ENCODE measurements at regions not wholly inside any gene's neighbourhood (a gene's known extent, or its start where the extent isn't known, plus 50 kb on each side); places are given as distances from the start of the nearest gene placed in this dataset.
A peak's percentile ranks its signal among the peaks of the same experiment; 100 is the strongest.

DNA sequence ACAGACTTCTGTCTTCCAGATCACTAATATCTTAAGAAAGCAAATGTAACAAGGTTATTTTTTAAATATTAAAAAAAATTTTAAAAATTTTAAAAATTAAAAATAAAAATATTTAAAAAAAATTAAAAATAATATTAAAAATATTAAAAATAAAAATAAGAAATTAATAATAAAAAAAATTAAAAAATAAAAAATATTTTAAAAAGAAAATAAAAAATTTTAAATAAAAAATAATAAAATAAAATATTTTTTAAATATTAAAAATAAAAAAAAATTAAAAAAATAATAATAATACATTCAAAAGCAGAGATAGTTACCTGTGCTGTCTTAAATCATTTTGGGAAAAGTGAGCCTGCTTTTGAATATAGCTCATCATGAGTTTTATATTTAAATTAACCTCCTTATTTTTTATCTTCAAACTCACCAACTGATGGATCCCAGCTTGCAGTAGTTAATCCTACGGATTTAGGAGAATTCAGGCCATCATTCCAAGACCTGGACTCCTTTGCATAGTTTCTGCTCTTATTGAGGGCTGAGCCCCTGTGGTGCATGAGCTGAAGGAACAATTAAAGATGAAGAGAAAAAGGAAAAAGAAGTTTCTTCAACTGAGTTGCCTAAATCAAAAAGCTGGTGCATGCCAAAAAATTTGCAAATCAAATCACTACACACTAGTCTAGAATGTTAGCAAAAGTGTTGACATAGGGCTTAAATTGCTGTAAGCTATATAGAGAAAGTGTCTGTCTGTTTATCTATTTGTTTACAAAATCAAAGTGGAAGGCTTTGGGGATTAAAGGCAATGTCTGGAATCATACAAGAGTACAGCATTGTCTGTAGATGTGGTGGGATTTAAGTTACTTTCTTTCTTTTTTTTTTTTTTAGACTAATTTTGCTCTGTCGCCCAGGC lies 50.5 kb upstream of the ZNF438 start:
- H3K4me1 ChIP-seq: peaks cover 0 to 6% (median 2%) of the 10 kb centered on the region in 4 donors
- H3K27me3 ChIP-seq: no peaks in the 10 kb centered on the region
- no peak for TF ChIP-seq EP300 (IDR thresholded peaks at IDR 0.05)
- no peak for TF ChIP-seq POLR2A (IDR thresholded peaks at IDR 0.05; ENCODE audit: low read depth)
- TF ChIP-seq CTCF (IDR thresholded peaks at IDR 0.05): no peak
- no peak for TF ChIP-seq POLR2AphosphoS5 (IDR thresholded peaks at IDR 0.05)
- no peaks in the 10 kb centered on the region for H3K36me3 ChIP-seq
- no peak overlapping the region for H3K27ac ChIP-seq (replicated peaks in 1 of 4)
- 89% methylated on average over 2 of the region's 2 CpGs for WGBS
- no peak for DNase-seq (ENCODE audit: extremely low spot score)
- intact Hi-C loops (cut with DNase I): no loop called here
- H3K4me3 ChIP-seq: no peak overlapping the region
- no peaks in the 10 kb centered on the region for H3K9me3 ChIP-seq

- H3K4me3 ChIP-seq: no peak overlapping the region
- no peaks in the 10 kb centered on the region for H3K9me3 ChIP-seq
- DNase-seq (ENCODE audit: extremely low spot score): no peak
- peaks cover 0 to 6% (median 2%) of the 10 kb centered on the region in 4 donors for H3K4me1 ChIP-seq
- intact Hi-C loops (cut with DNase I): no loop called here
- no peaks in the 10 kb centered on the region for H3K27me3 ChIP-seq
- H3K27ac ChIP-seq (replicated peaks in 1 of 4): no peak overlapping the region
- no peaks in the 10 kb centered on the region for H3K36me3 ChIP-seq
- peak in 1 of 2 donors; percentile 28 for TF ChIP-seq POLR2AphosphoS5 (IDR thresholded peaks at IDR 0.05)
- peak; percentile 43 to 60 (median 46) for TF ChIP-seq CTCF (IDR thresholded peaks at IDR 0.05)
- TF ChIP-seq EP300 (IDR thresholded peaks at IDR 0.05): no peak
- 51% methylated on average over 6 of the region's 6 CpGs for WGBS
Observed at GRCh38 chr10:31083765-31084184, 52.1 kb upstream of the ZNF438 start.

DNA sequence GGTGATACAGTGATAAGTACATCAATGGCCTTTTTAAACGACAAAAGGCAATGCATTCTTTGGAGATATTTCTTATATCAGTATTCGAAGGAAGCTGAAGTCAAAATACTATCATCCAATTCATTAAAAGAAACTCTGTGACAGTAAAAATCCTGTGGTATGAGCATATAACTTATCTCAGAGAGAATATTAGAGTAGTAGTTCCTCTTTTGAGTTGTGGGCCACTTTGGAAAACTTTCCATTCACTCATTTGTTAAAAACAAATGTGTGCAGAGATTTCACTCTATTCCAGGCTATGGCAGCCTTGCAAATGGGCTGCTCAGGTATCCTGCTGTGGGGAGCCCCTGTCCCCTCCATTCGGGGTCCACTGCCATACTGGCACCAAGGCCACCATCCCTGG lies 55.3 kb upstream of the ZNF438 start:
- WGBS: 94% methylated on average over 3 of the region's 3 CpGs
- intact Hi-C loops (cut with DNase I): no loop called here

GRCh38 chr10:31087851-31088250 lies 56.2 kb upstream of the ZNF438 start:
- no peaks in the 10 kb centered on the region for H3K36me3 ChIP-seq
- no peaks in the 10 kb centered on the region for H3K27me3 ChIP-seq
- TF ChIP-seq POLR2AphosphoS5 (IDR thresholded peaks at IDR 0.05) (no peak), POLR2A (IDR thresholded peaks at IDR 0.05; ENCODE audit: low read depth) (no peak), CTCF (IDR thresholded peaks at IDR 0.05) (no peak), EP300 (IDR thresholded peaks at IDR 0.05) (no peak)
- H3K4me1 ChIP-seq: peaks cover 0 to 6% (median 2%) of the 10 kb centered on the region in 4 donors
- no peak overlapping the region for H3K4me3 ChIP-seq
- 92% methylated on average over 1 of the region's 1 CpG for WGBS
- H3K9me3 ChIP-seq: no peaks in the 10 kb centered on the region
- H3K27ac ChIP-seq (replicated peaks in 1 of 4): no peak overlapping the region
- intact Hi-C loops (cut with DNase I): no loop called here
- DNase-seq (ENCODE audit: extremely low spot score): no peak

More for the DNA sequence above, 55.3 kb upstream of the ZNF438 start:
- no peaks in the 10 kb centered on the region for H3K27me3 ChIP-seq
- no peak overlapping the region for H3K27ac ChIP-seq (replicated peaks in 1 of 4)
- TF ChIP-seq EP300 (IDR thresholded peaks at IDR 0.05): no peak
- no peak for TF ChIP-seq POLR2A (IDR thresholded peaks at IDR 0.05; ENCODE audit: low read depth)
- TF ChIP-seq CTCF (IDR thresholded peaks at IDR 0.05): no peak
- no peak for TF ChIP-seq POLR2AphosphoS5 (IDR thresholded peaks at IDR 0.05)
- no peaks in the 10 kb centered on the region for H3K9me3 ChIP-seq
- no peak overlapping the region for H3K4me3 ChIP-seq
- no peak for DNase-seq (ENCODE audit: extremely low spot score)
- H3K4me1 ChIP-seq: peaks cover 0 to 6% (median 2%) of the 10 kb centered on the region in 4 donors
- no peaks in the 10 kb centered on the region for H3K36me3 ChIP-seq

Measured in esophagus muscularis mucosa (tissue), 4 donors.